ENCODE measurements at regions not wholly inside any gene's neighbourhood (a gene's known extent, or its start where the extent isn't known, plus 50 kb on each side); places are given as distances from the start of the nearest gene placed in this dataset.

GRCh38 chr6:164283574-164283973 lies 869.1 kb downstream of the QKI start:
- TF ChIP-seq CTCF (IDR thresholded peaks at IDR 0.05; ENCODE audit: control insufficient read depth, insufficient read depth, low read depth, low read length, missing control alignments): no peak
- H3K4me3 ChIP-seq (ENCODE audit: control insufficient read depth, low read depth, low read length): no peak overlapping the region
- DNase-seq (ENCODE audit: low read depth): no peak

- DNase-seq (ENCODE audit: low read depth): no peak
- TF ChIP-seq CTCF (IDR thresholded peaks at IDR 0.05; ENCODE audit: control insufficient read depth, insufficient read depth, low read depth, low read length, missing control alignments): no peak
- no peak overlapping the region for H3K4me3 ChIP-seq (ENCODE audit: control insufficient read depth, low read depth, low read length)
Observed at GRCh38 chr6:164276211-164276610, 861.7 kb downstream of the QKI start.

- no peak overlapping the region for H3K4me3 ChIP-seq (ENCODE audit: control insufficient read depth, low read depth, low read length)
- no peak for DNase-seq (ENCODE audit: low read depth)
- no peak for TF ChIP-seq CTCF (IDR thresholded peaks at IDR 0.05; ENCODE audit: control insufficient read depth, insufficient read depth, low read depth, low read length, missing control alignments)
Observed at GRCh38 chr6:164275773-164276172, 861.3 kb downstream of the QKI start.

- H3K4me3 ChIP-seq (ENCODE audit: control insufficient read depth, low read depth, low read length): no peak overlapping the region
- TF ChIP-seq CTCF (IDR thresholded peaks at IDR 0.05; ENCODE audit: control insufficient read depth, insufficient read depth, low read depth, low read length, missing control alignments): no peak
- DNase-seq (ENCODE audit: low read depth): no peak
Observed at GRCh38 chr6:164274493-164274892, 860.0 kb downstream of the QKI start.

- H3K4me3 ChIP-seq (ENCODE audit: control insufficient read depth, low read depth, low read length): no peak overlapping the region
- TF ChIP-seq CTCF (IDR thresholded peaks at IDR 0.05; ENCODE audit: control insufficient read depth, insufficient read depth, low read depth, low read length, missing control alignments): no peak
- no peak for DNase-seq (ENCODE audit: low read depth)
Observed at GRCh38 chr6:164273491-164273890, 859.0 kb downstream of the QKI start.

- H3K4me3 ChIP-seq (ENCODE audit: control insufficient read depth, low read depth, low read length): no peak overlapping the region
- DNase-seq (ENCODE audit: low read depth): no peak
- no peak for TF ChIP-seq CTCF (IDR thresholded peaks at IDR 0.05; ENCODE audit: control insufficient read depth, insufficient read depth, low read depth, low read length, missing control alignments)
Observed at GRCh38 chr6:164266851-164267250, 852.3 kb downstream of the QKI start.

- no peak for DNase-seq (ENCODE audit: low read depth)
- no peak for TF ChIP-seq CTCF (IDR thresholded peaks at IDR 0.05; ENCODE audit: control insufficient read depth, insufficient read depth, low read depth, low read length, missing control alignments)
- H3K4me3 ChIP-seq (ENCODE audit: control insufficient read depth, low read depth, low read length): no peak overlapping the region
Observed at GRCh38 chr6:164262348-164262747, 847.8 kb downstream of the QKI start.

Measured in AG09309 (cell line).